Endothelial cell (in vitro differentiated cells): ENCODE measurements at regions not wholly inside any gene's neighbourhood (a gene's known extent, or its start where the extent isn't known, plus 50 kb on each side); places are given as distances from the start of the nearest gene placed in this dataset.

Experiments used
- DNase-seq: peaks from one replicate; pipeline ENCODE4 v3.0.0; 2021; ENCODE audit warnings: low spot score
- H3K27ac Mint-ChIP-seq: one replicate; pipeline ENCODE4 v1.8.0; 2021; ENCODE audit warnings: mixed read lengths, inconsistent platforms; ENCODE audit not compliant: unreplicated experiment
- H3K27me3 Mint-ChIP-seq: one replicate; pipeline ENCODE4 v1.8.0; 2021; ENCODE audit warnings: mild to moderate bottlenecking, moderate library complexity, mixed read lengths, inconsistent platforms; ENCODE audit not compliant: unreplicated experiment
- H3K36me3 Mint-ChIP-seq: one replicate; pipeline ENCODE4 v1.8.0; 2021; ENCODE audit warnings: mild to moderate bottlenecking, low read depth, mixed read lengths, inconsistent platforms; ENCODE audit not compliant: unreplicated experiment
- H3K4me1 Mint-ChIP-seq: one replicate; pipeline ENCODE4 v1.8.0; 2021; ENCODE audit warnings: mild to moderate bottlenecking, mixed read lengths, inconsistent platforms; ENCODE audit not compliant: unreplicated experiment
- H3K4me3 Mint-ChIP-seq: one replicate; pipeline ENCODE4 v1.8.0; 2021; ENCODE audit warnings: mild to moderate bottlenecking, mixed read lengths, inconsistent platforms; ENCODE audit not compliant: unreplicated experiment
- H3K9me3 Mint-ChIP-seq: one replicate; pipeline ENCODE4 v1.8.0; 2021; ENCODE audit warnings: mixed read lengths, inconsistent platforms; ENCODE audit not compliant: unreplicated experiment
- TF ChIP-seq, protein P1 (sequence below): fragments of 200-600 bp; sonication (generic); IDR thresholded peaks from one replicate; pipeline ENCODE4 v1.5.0; 2021; ENCODE audit warnings: antibody characterized with exemption; ENCODE audit not compliant: unreplicated experiment

DNA sequence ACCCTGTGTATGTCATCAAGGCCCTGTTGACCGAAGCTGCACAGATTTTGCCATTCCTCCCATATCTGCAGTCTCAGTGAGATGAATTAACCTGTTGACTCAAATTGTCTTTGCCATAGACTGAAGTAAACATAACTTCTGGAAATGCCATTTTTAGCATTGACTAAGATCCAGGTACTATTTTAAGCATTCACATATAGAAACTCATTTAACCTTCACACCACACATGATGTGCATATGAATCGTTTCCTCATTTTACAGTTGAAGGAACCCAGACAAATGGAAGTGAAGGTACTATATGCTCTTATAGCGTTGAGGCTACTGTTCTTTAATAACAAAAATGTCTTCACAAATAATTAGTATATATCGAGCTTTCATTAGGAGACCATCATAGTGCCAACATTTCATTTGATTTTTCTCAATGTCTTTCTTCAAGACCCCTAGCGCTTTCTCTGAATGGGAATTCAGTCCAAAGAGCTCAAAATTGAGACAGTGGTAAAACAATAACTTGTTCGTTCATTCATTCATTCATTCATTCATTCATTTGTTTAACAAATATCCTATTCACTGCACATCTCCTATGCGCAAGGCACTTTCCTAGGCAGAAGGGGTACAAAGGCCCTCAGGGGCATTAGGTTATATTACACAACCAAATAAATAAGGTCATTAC lies 444.7 kb downstream of the ADGRL2 start:
- H3K36me3 Mint-ChIP-seq: no peaks in the 10 kb centered on the region
- no peak overlapping the region for H3K4me3 Mint-ChIP-seq
- H3K4me1 Mint-ChIP-seq: no peaks in the 10 kb centered on the region
- peaks cover 1% of the 10 kb centered on the region for H3K27me3 Mint-ChIP-seq
- no peak overlapping the region for H3K27ac Mint-ChIP-seq
- H3K9me3 Mint-ChIP-seq: no peaks in the 10 kb centered on the region
- TF ChIP-seq, protein P1, sequence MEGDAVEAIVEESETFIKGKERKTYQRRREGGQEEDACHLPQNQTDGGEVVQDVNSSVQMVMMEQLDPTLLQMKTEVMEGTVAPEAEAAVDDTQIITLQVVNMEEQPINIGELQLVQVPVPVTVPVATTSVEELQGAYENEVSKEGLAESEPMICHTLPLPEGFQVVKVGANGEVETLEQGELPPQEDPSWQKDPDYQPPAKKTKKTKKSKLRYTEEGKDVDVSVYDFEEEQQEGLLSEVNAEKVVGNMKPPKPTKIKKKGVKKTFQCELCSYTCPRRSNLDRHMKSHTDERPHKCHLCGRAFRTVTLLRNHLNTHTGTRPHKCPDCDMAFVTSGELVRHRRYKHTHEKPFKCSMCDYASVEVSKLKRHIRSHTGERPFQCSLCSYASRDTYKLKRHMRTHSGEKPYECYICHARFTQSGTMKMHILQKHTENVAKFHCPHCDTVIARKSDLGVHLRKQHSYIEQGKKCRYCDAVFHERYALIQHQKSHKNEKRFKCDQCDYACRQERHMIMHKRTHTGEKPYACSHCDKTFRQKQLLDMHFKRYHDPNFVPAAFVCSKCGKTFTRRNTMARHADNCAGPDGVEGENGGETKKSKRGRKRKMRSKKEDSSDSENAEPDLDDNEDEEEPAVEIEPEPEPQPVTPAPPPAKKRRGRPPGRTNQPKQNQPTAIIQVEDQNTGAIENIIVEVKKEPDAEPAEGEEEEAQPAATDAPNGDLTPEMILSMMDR: no peak
- DNase-seq: no peak

DNA sequence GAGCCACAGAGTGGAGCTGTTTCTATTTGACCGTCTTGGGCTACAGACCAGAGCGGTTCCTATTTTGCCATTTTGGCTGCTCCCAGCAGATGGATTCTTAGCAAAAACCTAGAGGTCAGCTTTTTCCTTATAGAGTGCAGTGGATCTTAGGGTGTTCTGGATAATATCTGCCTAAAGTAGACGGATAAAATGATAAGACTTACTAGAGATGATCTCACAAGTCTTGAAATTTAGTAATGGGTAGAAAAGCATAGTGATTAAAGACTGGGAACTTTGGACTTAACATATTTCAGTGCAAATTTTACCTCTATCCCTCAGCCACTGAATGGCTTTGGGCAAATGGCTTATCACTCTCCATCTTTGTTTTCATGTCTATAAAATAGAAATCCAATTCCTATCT lies 439.8 kb downstream of the ADGRL2 start:
- Mint-ChIP-seq H3K9me3 (no peaks in the 10 kb centered on the region), H3K36me3 (peaks cover 4% of the 10 kb centered on the region), H3K4me3 (no peak overlapping the region), H3K27me3 (peaks cover 2% of the 10 kb centered on the region), H3K27ac (no peak overlapping the region), H3K4me1 (no peaks in the 10 kb centered on the region)
- TF ChIP-seq, protein P1: no peak
- no peak for DNase-seq

DNA sequence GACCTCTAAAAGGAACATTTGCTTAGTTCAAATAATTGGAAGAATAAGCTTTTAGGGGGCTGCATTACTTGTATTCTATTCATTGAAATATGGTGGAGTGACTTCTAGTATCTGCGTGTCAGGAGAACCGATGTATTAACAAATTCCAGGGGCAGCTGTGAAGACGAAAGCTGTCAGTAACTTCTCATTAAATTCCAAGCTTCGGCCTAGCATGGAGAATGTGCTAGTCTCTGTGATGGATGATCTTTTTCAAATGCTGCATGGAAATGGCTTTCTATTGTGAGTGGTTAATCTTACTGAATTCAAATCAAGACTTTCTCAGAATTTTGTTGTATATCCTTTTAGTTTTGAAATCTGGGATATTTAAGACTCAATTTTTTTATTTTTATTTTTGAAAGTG lies 429.9 kb downstream of the ADGRL2 start:
- Mint-ChIP-seq H3K4me1 (peaks cover 6% of the 10 kb centered on the region), H3K27me3 (no peaks in the 10 kb centered on the region), H3K36me3 (no peaks in the 10 kb centered on the region), H3K4me3 (no peak overlapping the region), H3K27ac (no peak overlapping the region), H3K9me3 (no peaks in the 10 kb centered on the region)
- TF ChIP-seq, protein P1: no peak
- no peak for DNase-seq

DNA sequence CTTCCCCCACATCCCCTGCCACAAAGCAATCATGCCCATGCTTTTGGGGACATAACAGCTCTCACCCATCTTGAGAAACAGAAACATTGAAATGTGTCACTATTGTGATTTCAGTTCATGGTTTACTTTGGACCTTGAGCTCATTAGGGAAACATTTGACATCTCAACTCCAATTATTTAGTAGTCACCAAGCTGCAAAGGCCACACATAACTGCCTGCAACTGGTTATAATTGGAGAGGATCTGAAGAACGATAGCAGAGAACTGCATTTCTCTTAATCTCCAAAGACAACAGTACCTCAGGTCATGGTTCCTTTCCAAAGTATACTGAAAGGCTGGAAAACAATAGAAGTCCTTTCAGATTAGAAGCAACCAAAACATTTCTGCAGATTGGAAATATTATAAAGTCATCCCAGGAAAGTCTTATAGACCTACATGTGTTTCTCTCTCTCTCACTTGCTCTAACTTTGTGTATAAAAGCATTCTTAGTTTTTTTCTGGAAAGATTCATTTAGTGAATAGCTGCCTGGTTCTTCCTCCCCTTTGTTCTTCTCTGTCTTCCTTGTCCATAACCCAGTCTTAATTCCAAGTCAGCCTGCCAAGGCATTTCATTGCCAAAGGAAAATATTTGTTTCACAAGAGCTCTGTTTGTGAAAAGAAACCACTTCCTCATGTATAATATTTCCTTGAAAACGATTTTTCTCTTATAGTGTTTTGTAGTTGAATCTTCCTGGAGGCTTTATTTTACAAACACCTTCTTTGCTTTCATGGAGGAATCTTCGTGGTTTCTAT lies 426.8 kb downstream of the ADGRL2 start:
- H3K4me3 Mint-ChIP-seq: no peak overlapping the region
- H3K4me1 Mint-ChIP-seq: peaks cover 6% of the 10 kb centered on the region
- H3K27ac Mint-ChIP-seq: no peak overlapping the region
- no peak for DNase-seq
- TF ChIP-seq, protein P1: no peak
- H3K36me3 Mint-ChIP-seq: no peaks in the 10 kb centered on the region
- H3K9me3 Mint-ChIP-seq: no peaks in the 10 kb centered on the region
- H3K27me3 Mint-ChIP-seq: no peaks in the 10 kb centered on the region

DNA sequence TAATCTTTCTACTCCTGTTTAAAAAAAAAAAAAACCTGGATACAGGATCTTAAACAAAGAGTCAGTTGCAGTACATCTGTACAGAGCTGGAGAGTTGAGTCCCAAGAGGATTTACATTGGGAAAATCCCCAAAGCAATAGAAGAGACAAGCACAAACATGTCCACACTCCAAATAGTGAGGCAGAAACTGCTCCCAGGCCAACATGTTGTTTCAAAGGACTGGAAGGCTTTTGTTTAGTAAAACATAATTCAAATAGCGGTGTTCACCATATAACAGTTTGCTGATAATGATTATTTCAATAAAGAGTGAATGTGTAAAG lies 425.4 kb downstream of the ADGRL2 start:
- Mint-ChIP-seq H3K9me3 (no peaks in the 10 kb centered on the region), H3K36me3 (no peaks in the 10 kb centered on the region), H3K4me3 (no peak overlapping the region), H3K27ac (no peak overlapping the region), H3K27me3 (no peaks in the 10 kb centered on the region), H3K4me1 (peaks cover 6% of the 10 kb centered on the region)
- TF ChIP-seq, protein P1: no peak
- no peak for DNase-seq
